ENCODE measurements at regions not wholly inside any gene's neighbourhood (a gene's known extent, or its start where the extent isn't known, plus 50 kb on each side); places are given as distances from the start of the nearest gene placed in this dataset.

GRCh38 chr13:83722443-83722842 is 159.8 kb downstream of the SLITRK1 start:
- TF ChIP-seq, protein P1, sequence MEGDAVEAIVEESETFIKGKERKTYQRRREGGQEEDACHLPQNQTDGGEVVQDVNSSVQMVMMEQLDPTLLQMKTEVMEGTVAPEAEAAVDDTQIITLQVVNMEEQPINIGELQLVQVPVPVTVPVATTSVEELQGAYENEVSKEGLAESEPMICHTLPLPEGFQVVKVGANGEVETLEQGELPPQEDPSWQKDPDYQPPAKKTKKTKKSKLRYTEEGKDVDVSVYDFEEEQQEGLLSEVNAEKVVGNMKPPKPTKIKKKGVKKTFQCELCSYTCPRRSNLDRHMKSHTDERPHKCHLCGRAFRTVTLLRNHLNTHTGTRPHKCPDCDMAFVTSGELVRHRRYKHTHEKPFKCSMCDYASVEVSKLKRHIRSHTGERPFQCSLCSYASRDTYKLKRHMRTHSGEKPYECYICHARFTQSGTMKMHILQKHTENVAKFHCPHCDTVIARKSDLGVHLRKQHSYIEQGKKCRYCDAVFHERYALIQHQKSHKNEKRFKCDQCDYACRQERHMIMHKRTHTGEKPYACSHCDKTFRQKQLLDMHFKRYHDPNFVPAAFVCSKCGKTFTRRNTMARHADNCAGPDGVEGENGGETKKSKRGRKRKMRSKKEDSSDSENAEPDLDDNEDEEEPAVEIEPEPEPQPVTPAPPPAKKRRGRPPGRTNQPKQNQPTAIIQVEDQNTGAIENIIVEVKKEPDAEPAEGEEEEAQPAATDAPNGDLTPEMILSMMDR (IDR thresholded peaks at IDR 0.05; ENCODE audit: poor library complexity, severe bottlenecking): no peak

GRCh38 chr13:83716121-83716520 is 166.2 kb downstream of the SLITRK1 start:
- Histone ChIP-seq H3K4me3 (ENCODE audit: severe bottlenecking) (no peak overlapping the region), H3K4me1 (ENCODE audit: insufficient read depth, poor library complexity, severe bottlenecking) (no peaks in the 10 kb centered on the region), H3K36me3 (ENCODE audit: low read depth) (no peaks in the 10 kb centered on the region), H3K27me3 (ENCODE audit: insufficient read depth, poor library complexity, severe bottlenecking) (no peaks in the 10 kb centered on the region), H3K27ac (ENCODE audit: poor library complexity, severe bottlenecking) (no peak overlapping the region), H3K9me3 (ENCODE audit: severe bottlenecking) (no peaks in the 10 kb centered on the region)
- no peak for DNase-seq (ENCODE audit: low spot score)
- ATAC-seq (ENCODE audit: low read depth): no peak
- TF ChIP-seq, protein P1 (IDR thresholded peaks at IDR 0.05; ENCODE audit: poor library complexity, severe bottlenecking): no peak

More at GRCh38 chr13:83722443-83722842, 159.8 kb downstream of the SLITRK1 start:
- Histone ChIP-seq H3K4me3 (ENCODE audit: severe bottlenecking) (no peak overlapping the region), H3K36me3 (ENCODE audit: low read depth) (no peaks in the 10 kb centered on the region), H3K4me1 (ENCODE audit: insufficient read depth, poor library complexity, severe bottlenecking) (no peaks in the 10 kb centered on the region), H3K9me3 (ENCODE audit: severe bottlenecking) (no peaks in the 10 kb centered on the region), H3K27ac (ENCODE audit: poor library complexity, severe bottlenecking) (no peak overlapping the region), H3K27me3 (ENCODE audit: insufficient read depth, poor library complexity, severe bottlenecking) (no peaks in the 10 kb centered on the region)
- no peak for ATAC-seq (ENCODE audit: low read depth)
- DNase-seq (ENCODE audit: low spot score): no peak

GRCh38 chr13:83714236-83714635 is 168.0 kb downstream of the SLITRK1 start:
- no peak overlapping the region for H3K27ac ChIP-seq (ENCODE audit: poor library complexity, severe bottlenecking)
- H3K9me3 ChIP-seq (ENCODE audit: severe bottlenecking): no peaks in the 10 kb centered on the region
- H3K36me3 ChIP-seq (ENCODE audit: low read depth): no peaks in the 10 kb centered on the region
- H3K27me3 ChIP-seq (ENCODE audit: insufficient read depth, poor library complexity, severe bottlenecking): no peaks in the 10 kb centered on the region
- H3K4me3 ChIP-seq (ENCODE audit: severe bottlenecking): no peak overlapping the region
- no peak for DNase-seq (ENCODE audit: low spot score)
- TF ChIP-seq, protein P1 (IDR thresholded peaks at IDR 0.05; ENCODE audit: poor library complexity, severe bottlenecking): no peak
- ATAC-seq (ENCODE audit: low read depth): no peak
- peaks cover 8% of the 10 kb centered on the region for H3K4me1 ChIP-seq (ENCODE audit: insufficient read depth, poor library complexity, severe bottlenecking)

- no peaks in the 10 kb centered on the region for H3K27me3 ChIP-seq (ENCODE audit: insufficient read depth, poor library complexity, severe bottlenecking)
- no peaks in the 10 kb centered on the region for H3K36me3 ChIP-seq (ENCODE audit: low read depth)
- no peak overlapping the region for H3K4me3 ChIP-seq (ENCODE audit: severe bottlenecking)
- peak; percentile 64 for ATAC-seq (ENCODE audit: low read depth)
- no peak for DNase-seq (ENCODE audit: low spot score)
- no peaks in the 10 kb centered on the region for H3K9me3 ChIP-seq (ENCODE audit: severe bottlenecking)
- peak overlapping the region; percentile 35 for H3K27ac ChIP-seq (ENCODE audit: poor library complexity, severe bottlenecking)
- TF ChIP-seq, protein P1 (IDR thresholded peaks at IDR 0.05; ENCODE audit: poor library complexity, severe bottlenecking): no peak
- H3K4me1 ChIP-seq (ENCODE audit: insufficient read depth, poor library complexity, severe bottlenecking): peaks cover 9% of the 10 kb centered on the region
Measured at GRCh38 chr13:83710133-83710515, 172.2 kb downstream of the SLITRK1 start.

DNA sequence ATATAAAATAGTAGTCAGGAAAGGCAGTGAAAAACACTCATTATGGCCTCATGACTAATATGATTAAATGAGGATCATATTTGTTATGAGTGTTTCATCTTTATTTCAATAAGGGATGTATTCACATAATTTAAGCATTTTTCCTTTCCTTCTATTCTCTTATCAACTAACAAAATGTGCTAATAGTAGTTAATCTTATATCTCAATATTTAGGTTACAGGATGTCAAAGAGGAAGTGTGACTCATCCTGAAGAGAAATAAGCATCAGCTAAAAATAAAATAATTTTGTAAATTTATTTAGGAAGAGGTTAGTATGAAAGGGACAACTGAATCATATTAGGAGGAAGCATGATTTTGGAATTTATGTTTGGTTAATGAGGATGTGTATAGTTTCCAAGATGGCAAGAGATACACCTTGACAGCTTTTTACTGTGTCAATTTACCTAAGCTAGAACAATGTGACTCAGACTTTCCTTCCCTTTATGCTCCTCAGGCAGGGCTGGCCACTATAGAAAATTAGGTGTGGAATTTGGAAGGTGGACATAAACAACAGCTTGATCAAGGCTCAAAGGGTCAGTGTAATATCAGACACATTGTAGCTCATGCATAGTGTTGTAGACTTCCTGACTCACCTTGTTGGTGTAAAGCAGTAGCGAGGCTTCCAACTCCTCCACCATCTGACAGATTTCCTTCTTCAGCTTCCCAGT is 172.7 kb downstream of the SLITRK1 start:
- Histone ChIP-seq H3K9me3 (ENCODE audit: severe bottlenecking) (no peaks in the 10 kb centered on the region), H3K27me3 (ENCODE audit: insufficient read depth, poor library complexity, severe bottlenecking) (no peaks in the 10 kb centered on the region), H3K27ac (ENCODE audit: poor library complexity, severe bottlenecking) (peak overlapping the region; percentile 35), H3K4me1 (ENCODE audit: insufficient read depth, poor library complexity, severe bottlenecking) (peaks cover 9% of the 10 kb centered on the region), H3K36me3 (ENCODE audit: low read depth) (no peaks in the 10 kb centered on the region), H3K4me3 (ENCODE audit: severe bottlenecking) (no peak overlapping the region)
- no peak for DNase-seq (ENCODE audit: low spot score)
- peak; percentile 36 for ATAC-seq (ENCODE audit: low read depth)
- TF ChIP-seq, protein P1 (IDR thresholded peaks at IDR 0.05; ENCODE audit: poor library complexity, severe bottlenecking): no peak
